Body of pancreas (tissue), 4 donors: ENCODE measurements at regions not wholly inside any gene's neighbourhood (a gene's known extent, or its start where the extent isn't known, plus 50 kb on each side); places are given as distances from the start of the nearest gene placed in this dataset.

ENCODE experiments used
- ATAC-seq: fragments of 150-250 bp; one replicate; pipeline ENCODE4 v1.9.1; 2016
- DNase-seq, 4 donors: peaks; one replicate each; pipeline ENCODE4 v3.0.0-alpha.2; 2019
- H3K27ac ChIP-seq, 4 donors: fragments of 200-600 bp; sonication (generic); 1 replicate in 3 of 4; 2 replicates in 1 of 4; pipeline versions ENCODE4 v1.5.1 to v1.6.1; 2016 to 2019; ENCODE audit warnings: mild to moderate bottlenecking in 1 of 4, mixed read lengths in 1 of 4, moderate library complexity in 1 of 4
- H3K27me3 ChIP-seq, 2 donors: fragments of 200-600 bp; sonication (generic); one replicate each; pipeline ENCODE4 v1.6.0; 2016; ENCODE audit warnings: mild to moderate bottlenecking in 1 of 2
- H3K36me3 ChIP-seq, 2 donors: fragments of 200-600 bp; sonication (generic); replicated peaks in 1 of 2; 2 replicates each; pipeline ENCODE4 v1.5.1; 2016; ENCODE audit warnings: low read depth in 2 of 2; ENCODE audit not compliant: insufficient read depth in 1 of 2
- H3K4me1 ChIP-seq: fragments of 200-600 bp; sonication (generic); one replicate; pipeline ENCODE4 v1.6.0; 2016
- H3K4me3 ChIP-seq, 2 donors: fragments of 200-600 bp; sonication (generic); 1 replicate in 1 of 2; 2 replicates in 1 of 2; pipeline ENCODE4 v1.5.1; 2016 to 2019
- H3K9me3 ChIP-seq, 3 donors: fragments of 200-600 bp; sonication (generic); 1 replicate in 2 of 3; 2 replicates in 1 of 3; pipeline ENCODE4 v1.5.1; 2016
- CTCF ChIP-seq, 7 experiments: fragments of 450-650 bp in 4 of 7; fragments of 200-600 bp in 3 of 7; sonication (generic) in 3 of 7; IDR thresholded peaks; one replicate each; pipeline ENCODE4 v1.5.1; 2016 to 2019; ENCODE audit warnings: antibody characterized with exemption in 7 of 7
- POLR2A ChIP-seq, 3 donors: fragments of 450-650 bp; IDR thresholded peaks; one replicate each; pipeline ENCODE4 v1.6.1; 2016; ENCODE audit warnings: antibody characterized with exemption in 3 of 3, mild to moderate bottlenecking in 2 of 3
- WGBS, 2 donors: methylation state at CpG; one replicate each; pipeline ENCODE4 v1.1.5; 2017; 5-methylcytosine and 5-hydroxymethylcytosine counted together
- intact Hi-C: fragments of 100-400 bp; cut with DNase I; formaldehyde crosslinking; loops from one replicate; pipeline ENCODE4 v1.15.1; 2023

- Histone ChIP-seq H3K36me3 (no peaks in the 10 kb centered on the region), H3K27me3 (no peaks in the 10 kb centered on the region), H3K9me3 (no peaks in the 10 kb centered on the region), H3K4me3 (no peak overlapping the region), H3K27ac (no peak overlapping the region), H3K4me1 (peaks cover 44% of the 10 kb centered on the region)
- 80 to 92% methylated on average over 11 of the region's 11 CpGs for WGBS, 2 donors
- ATAC-seq (no peak), DNase-seq (peak in 1 of 4 donors; percentile 8)
- intact Hi-C loops = no loop called here
- TF ChIP-seq POLR2A (IDR thresholded peaks at IDR 0.05) (no peak), CTCF (IDR thresholded peaks at IDR 0.05) (no peak)
Observed at GRCh38 chr6:43969158-43969981, 157.9 kb downstream of the MRPL14 start.

GRCh38 chr6:43968110-43968965, 158.9 kb downstream of the MRPL14 start:
- no peaks in the 10 kb centered on the region for H3K27me3 ChIP-seq
- no peak overlapping the region for H3K27ac ChIP-seq
- ATAC-seq (no peak), DNase-seq (no peak)
- TF ChIP-seq POLR2A (IDR thresholded peaks at IDR 0.05) = no peak
- TF ChIP-seq CTCF (IDR thresholded peaks at IDR 0.05) = no peak
- H3K36me3 ChIP-seq = no peaks in the 10 kb centered on the region
- 83 to 85% methylated on average over 12 of the region's 12 CpGs for WGBS, 2 donors
- H3K4me3 ChIP-seq = no peak overlapping the region
- H3K9me3 ChIP-seq = no peaks in the 10 kb centered on the region
- peaks cover 34% of the 10 kb centered on the region for H3K4me1 ChIP-seq
- intact Hi-C loops = no loop called here

- ATAC-seq (no peak), DNase-seq (no peak)
- H3K27me3 ChIP-seq = no peaks in the 10 kb centered on the region
- WGBS, 2 donors = 98% methylated on average over 2 to 3 of the region's 3 CpGs
- TF ChIP-seq POLR2A (IDR thresholded peaks at IDR 0.05) (no peak), CTCF (IDR thresholded peaks at IDR 0.05) (no peak)
- H3K36me3 ChIP-seq = no peaks in the 10 kb centered on the region
- H3K9me3 ChIP-seq = no peaks in the 10 kb centered on the region
- no peak overlapping the region for H3K4me3 ChIP-seq
- intact Hi-C loops = no loop called here
- no peak overlapping the region for H3K27ac ChIP-seq
- peaks cover 28% of the 10 kb centered on the region for H3K4me1 ChIP-seq
Observed at GRCh38 chr6:43967719-43968091, 159.5 kb downstream of the MRPL14 start.

DNA sequence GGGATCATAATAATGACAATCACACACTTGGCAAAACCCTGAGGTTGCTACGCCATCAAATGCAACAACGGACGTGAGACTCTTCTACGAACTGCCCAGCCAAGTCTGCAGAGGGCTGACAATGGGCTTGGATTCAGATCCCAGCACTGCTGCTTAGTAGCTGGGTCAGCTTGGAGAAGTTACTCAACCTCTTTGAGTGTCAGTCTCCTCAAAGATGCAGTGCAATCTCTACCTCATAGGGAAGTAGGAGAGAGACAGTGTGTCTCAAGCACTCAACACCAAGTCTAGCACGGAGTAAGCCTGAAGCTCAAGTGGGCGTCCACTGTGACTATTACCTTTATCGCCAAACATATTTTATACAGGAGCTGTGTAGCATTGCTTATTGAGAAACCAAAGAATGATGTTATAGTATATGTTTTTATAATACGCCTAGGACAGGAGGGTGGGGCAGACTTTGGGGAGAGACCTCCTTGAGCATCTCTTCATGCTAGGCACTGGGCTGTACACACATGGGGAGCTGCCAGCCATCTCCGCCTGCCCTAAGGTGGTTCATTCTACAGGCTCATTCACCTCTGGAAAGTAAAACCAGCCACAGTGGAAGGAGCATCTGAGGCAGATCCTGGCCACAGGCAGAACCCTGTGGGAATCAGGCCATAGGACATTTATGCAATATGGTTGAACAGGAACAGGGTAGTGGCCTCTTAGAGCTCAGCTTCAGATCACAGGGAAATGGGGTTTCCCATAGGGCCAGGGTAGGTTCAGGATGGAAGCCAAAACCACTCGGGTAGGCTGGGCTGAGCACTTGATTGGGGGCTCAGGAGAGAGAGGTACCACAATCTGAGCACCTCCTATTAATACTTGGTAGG, 160.2 kb downstream of the MRPL14 start:
- no peak for ATAC-seq
- WGBS, 2 donors = 85 to 94% methylated on average over 10 of the region's 10 CpGs
- Histone ChIP-seq H3K4me3 (no peak overlapping the region), H3K4me1 (peaks cover 22% of the 10 kb centered on the region), H3K9me3 (no peaks in the 10 kb centered on the region), H3K36me3 (no peaks in the 10 kb centered on the region), H3K27me3 (no peaks in the 10 kb centered on the region), H3K27ac (no peak overlapping the region)
- no peak for TF ChIP-seq POLR2A (IDR thresholded peaks at IDR 0.05)
- no peak for TF ChIP-seq CTCF (IDR thresholded peaks at IDR 0.05)
- no peak for DNase-seq
- intact Hi-C loops = no loop called here
